DMS153 (cell line): ENCODE measurements at regions not wholly inside any gene's neighbourhood (a gene's known extent, or its start where the extent isn't known, plus 50 kb on each side); places are given as distances from the start of the nearest gene placed in this dataset.

Experiments used
- DNase-seq: peaks from one replicate; lab custom pipeline; 2025; lab: John Stamatoyannopoulos, UW

DNA sequence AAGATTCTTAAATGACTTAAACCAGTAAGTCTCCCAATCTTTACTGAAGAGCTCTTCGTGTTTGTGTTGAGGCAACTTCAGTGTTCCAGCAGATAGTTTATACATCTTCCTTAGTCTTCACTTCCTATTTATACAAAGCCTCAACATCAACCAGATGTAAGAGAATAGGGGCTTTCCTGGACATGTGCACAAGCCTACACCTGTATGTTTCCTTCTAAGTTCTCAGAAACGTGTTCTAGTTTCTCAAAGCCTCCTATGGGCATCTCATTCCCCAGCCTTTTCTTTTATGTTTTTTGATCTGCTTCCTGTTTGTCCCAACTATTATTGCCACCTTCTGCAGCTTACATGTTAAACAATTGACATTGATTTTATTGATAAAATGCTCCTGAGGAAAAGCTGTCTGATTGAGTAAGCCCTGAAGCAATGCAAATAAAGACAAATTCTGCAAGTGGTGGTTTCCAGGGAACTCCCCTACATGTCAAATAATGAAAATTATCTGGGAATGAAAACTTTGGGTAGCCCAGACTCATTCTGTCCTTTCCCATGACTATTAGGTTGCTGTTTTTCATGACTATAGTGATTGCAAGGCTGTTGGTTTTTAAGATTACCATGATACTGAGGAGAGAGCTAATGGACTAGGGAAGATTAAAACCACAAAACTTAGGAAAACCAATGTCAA, 663.3 kb upstream of the ACVR2A start:
- no peak for DNase-seq

DNA sequence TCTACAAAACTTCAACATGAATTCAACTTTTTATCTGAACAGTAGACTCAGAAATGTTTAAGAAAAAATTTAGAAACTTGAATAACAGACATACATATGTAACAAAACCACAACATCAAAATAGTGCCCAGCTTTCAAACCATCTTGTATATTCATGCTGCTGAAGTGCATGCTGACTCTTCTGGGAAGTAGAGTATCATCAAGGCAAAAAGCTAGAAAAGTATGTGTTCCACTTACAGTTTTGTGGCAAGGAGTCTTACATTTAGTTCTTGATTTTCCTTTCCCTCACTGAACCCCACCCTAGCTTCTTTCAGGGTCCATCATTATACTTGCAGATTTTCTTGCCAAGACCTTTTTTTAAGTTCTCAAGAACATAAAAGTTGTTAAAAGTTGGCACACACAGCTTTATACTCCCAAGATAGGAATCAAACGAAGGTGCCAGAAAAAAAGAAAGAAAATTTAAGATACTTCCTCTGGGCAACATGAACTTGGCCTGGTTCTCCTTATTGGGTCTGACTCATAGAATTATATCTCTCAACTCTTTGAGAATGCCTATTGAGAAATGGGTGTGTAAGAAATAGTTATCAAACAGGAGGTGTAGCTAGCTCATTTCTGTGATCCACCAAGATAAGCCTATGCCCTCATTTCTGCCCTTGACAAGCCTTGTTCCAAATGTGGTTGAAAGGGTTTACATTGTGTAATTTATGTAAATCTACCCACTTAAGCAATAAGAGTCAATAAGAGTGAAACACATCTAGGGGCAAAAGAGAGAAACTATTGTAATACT, 667.6 kb upstream of the ACVR2A start:
- no peak for DNase-seq

DNA sequence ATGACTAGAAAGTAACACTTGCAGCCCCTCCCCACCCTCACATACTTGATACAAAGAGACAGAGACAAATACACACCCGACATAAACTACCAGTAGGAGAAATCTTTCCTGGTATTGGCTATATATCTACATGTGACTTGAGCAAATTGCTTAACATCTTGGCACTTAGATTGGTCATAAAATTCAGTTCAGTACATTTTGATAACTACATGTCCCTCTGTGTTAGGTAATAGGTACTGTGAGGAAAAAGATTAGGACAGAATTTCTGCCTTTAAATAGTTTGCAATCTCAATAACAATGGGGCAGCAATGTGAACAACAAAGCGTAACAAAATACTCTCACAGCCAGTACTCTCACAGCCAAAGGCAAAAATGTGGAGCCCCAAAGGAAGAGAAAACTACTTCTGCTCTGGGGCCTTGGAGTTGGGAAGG, 670.0 kb upstream of the ACVR2A start:
- DNase-seq, result no peak

DNA sequence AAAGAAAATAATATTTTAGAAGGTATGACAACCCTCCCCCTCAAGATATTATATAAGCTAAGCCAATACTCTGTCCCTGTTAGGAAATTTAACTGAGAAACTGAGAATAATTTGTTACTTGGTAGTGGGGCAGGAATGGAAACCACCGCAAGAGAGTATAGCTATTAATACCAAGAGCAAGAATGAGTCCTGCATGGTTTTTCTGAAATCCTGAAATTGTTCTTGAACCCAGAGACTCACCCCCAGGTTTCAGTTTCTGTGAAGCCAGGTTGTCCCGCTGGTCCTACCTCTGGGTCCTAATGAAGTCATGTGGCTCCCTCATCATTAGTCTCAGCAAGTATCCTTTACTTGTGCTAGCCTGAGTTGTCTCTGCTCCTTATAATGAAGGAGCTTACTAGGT, 671.0 kb upstream of the ACVR2A start:
- no peak for DNase-seq

DNA sequence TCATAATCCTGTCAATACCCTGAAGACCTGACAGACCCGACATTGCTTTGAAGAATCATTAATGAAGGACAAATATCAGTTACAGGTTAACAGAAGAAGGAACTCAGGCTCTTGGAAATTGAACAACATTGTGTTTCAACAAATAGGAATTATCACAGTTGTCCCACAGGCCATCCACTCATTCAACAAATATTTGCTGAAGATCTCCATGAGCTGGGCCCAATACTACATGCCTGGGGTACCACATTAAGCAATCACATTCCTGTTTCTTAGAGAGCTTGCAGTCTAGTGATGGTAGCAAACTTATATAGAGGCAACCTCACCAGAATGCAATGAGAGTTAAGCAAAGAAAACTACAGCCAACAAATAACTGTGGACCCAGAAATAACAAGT, 671.6 kb upstream of the ACVR2A start:
- no peak for DNase-seq

DNA sequence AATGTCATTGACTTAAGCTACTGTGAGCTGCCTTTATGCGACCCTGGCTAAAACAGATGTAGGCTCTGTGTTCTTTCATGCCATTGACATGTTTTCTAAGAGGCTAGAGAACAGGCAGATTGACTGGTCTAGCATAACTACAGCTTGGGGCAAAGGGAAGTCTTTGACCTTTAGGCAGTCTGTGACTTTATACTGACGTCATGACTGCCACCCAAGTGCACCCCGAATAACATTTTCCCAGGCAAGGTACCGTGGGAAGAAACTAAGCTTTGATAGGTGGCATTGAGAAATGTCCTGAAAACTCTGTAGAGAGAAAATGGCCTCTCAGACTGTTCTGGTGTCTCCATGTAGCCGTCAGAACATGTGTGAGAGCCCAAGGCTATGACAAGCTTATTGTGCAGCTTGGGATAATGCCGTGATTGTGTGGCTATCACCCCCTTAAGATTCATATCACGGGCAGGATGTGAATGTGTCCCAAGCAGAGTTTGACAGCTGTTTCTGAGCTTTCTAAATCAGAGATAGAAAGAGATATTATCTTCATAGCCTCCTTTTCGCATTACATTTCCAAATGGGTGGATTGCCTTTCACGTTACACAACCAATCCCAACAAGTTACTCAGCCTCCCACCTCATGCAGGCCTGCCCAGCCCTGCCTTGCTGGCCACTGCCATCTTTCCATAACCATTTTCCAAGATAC, 672.2 kb upstream of the ACVR2A start:
- no peak for DNase-seq

DNA sequence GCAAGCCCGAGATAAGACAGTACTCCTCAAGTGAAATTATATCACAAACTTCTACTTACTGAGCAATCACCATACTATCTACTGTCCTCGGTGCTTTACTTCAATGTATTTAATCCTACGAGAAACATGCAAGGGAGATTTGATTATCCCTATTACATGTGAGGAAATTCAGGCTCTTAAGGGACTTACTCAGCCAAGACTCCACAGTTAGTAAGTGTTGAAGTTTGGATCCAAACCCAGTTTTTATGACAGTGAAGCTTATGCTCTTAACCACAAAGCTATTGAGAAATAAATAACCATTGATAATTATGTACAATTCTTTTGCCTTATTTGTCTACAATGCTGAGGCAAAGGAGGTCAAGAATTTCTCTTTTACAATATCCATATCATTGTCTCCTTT, 672.9 kb upstream of the ACVR2A start:
- DNase-seq, result no peak

DNA sequence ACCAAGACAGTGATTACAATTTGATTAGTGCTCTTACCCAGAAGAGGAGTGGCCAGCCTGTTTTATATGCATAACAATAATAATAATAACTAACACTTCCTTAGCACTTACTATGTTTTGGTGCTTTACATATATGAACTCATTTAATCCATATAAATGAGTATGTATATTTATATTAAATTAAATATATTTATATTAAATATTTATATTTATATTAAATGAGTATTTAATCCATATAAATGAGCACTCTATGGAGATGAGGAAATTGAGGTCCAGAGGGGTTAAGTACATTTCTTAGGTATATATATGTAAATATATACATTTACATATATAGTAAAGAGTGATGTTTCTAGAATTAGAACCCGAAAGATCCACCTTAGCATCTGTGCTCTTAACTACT, 673.9 kb upstream of the ACVR2A start:
- DNase-seq, result no peak

DNA sequence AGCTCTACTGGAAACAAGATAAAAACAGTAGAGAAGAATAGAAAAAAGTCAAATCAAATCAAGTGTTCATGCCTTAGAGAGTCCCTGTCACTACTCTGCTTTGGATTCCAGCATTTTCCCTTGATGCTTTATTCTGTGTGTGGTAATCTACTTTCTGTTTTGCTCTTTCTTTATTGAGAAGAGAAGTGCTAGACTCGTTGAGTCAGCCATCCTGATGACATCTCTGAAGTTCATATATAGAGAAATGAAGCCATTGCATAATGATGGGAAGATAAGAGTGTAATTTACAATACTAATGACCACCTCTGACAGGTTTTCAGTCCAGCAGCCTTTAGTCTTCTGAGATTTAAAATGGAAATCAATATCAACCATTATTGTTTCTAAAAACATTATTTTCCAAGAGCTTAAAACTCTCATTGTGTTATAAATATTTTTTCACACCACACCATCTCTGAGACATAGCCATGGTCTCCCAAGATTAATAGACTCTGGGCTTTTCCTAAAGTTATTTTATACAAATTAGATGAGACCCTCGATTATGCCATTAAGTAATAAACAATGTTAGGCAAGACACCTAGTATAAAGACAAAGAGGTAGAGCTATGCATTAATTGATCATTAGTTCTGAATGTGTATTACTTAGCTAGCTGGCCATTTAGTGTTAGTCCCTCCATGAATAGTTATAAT, 679.0 kb upstream of the ACVR2A start:
- no peak for DNase-seq

DNA sequence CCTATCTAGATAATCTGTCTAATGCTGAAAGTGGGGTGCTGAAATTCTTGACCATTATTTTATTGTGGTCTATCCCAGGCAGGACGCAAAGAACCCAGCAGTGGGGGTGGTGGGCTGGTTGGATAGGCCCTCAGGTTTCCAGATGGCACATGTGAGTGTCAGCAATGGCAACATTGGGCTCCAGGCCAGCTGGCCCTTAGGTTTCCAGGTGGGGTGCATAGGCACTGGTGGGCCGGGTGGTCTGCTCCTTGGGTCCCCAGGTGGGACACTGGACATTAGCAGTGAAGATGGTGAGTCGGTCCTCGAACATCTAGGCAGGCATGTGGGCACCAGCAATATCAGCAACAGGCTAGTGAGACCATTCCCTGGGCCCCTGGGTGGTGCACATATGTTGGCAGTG, 680.3 kb upstream of the ACVR2A start:
- DNase-seq, result no peak

DNA sequence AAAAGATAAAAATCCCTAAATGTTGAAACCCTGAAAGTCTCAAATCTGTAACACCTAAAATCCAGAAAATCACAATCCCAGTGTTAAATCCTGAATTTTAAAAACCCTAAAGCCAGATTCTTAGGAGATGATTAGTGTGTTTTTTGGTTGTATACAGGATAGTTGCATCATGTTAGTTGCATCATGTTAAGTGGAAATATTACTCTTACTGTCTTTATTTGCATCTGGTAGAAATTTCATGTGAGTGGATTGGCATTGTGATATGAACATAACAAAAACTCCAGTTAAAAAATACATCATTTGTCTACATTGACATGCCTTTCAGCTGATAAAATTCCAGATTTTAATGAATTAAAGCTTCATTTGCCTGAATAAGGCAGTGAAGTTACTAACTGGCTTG, 683.1 kb upstream of the ACVR2A start:
- no peak for DNase-seq

DNA sequence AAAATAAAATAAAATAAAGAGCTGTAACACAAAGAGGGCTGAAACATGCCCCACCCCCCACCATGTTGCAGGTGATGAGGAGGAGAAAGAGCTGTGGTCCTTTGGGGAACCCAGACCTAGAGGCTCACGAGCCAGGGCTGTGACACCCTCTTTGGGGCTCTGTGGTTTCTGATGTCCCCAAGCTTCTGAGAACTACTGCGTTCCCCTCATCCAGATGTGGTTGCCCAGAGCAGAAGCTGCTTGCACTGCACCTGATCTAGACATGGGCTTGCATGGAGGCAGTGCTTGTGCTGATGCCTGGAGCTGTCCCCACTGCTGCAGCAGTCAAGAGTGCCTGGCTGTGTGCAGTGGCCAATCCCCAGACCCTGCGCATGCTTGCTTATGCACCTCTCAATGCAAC, 687.9 kb upstream of the ACVR2A start:
- DNase-seq, result no peak

DNA sequence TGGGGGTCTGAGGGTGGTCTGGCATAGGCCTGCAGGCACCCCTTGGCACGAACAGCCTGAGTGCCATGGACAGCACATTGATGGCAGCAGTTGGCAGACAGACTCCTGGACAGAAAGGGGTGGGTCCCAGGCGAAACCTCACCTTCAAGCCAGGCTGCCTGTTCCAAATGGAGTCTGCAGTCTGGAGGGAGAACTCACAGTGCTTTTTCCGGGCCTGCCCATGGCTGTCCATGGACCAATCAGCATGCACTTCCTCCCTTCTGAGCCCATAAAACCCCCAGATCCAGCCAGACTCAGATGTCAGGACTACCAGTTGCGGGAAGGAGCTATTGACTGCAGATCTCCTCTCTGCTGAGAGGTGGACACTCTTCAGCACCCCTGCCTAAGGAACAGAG, 694.6 kb upstream of the ACVR2A start:
- no peak for DNase-seq

DNA sequence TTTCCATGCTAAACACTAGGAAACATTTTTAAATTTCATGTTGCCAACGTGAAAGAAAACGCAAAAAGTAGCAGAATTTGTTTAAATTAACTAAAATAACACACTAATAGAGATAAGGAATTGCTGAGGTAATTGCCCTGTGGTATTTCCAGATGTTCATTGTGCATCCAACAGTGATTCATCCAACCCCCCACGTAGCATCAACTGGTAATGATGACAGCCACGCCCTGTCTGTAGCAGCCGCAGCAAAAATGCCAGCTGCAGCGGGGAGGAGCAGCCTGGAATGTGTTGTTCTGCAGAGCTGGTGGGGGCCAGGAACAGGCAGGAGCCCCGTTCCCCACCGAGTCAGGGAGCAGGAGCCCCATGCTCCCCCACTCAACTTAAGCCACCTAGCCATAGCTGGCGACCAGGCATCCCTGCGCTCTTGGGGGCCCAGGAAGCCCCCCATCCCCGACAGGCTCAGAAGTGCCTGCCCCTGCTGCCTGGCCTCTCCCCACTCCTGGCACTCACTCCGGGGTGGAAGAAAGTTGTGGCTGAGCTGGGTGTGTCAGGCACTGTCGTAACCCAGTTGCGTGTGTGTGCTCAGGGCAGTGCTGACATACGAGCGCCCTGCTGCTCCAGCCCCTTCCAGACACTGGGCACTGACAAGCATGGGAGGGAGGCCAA, 695.1 kb upstream of the ACVR2A start:
- DNase-seq, result no peak

DNA sequence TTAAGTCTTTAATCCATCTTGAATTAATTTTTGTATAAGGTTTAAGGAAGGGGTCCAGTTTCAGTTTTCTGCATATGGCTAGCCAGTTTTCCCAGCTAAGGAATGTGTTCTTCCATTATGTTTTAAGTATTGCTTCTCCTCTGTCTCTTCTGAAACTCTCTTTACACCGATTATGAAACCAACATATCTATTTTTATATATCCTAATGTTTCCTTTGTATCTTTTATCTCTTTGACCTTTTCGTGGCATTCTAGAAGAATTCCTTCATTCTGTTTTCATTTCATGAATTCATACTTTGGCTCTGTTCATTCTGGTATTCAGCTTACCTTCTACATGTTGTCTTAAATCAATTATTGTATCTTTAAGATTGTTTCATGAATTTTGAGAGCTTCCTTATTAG, 697.0 kb upstream of the ACVR2A start:
- no peak for DNase-seq

DNA sequence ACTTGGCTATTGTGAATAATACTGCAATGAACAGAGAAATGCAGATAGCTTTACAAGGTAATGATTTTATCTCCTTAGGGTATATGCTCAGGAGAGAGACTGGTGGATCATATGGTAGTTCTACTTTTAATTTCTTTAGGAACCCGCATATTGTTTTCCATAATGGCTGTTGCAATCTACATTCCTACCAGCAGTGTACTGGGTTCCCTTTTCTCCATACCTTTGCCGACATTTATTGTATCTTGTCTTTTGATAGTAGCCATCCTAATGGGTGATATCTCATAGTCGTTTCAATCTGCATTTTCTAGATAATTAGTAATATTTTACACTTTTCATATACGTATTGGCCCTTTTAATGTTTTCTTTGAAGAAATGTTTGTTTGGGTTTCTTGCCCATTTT, 702.9 kb upstream of the ACVR2A start:
- DNase-seq, result no peak

DNA sequence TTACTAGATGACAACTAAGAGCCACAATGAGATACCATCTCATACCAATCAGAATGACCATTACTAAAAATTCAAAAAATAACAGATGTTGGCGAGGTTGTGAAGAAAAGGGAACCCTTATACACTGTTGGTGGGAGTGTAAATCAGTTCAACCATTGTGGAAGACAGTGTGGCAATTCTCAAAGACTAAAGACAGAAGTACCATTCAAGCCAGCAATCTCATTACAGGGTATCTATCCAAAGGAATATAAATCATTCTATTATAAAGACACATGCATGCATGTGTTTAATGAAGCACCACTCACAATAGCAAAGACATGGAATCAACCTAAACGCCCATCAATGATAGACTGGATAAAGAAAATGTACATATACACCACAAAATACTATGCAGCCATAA, 705.1 kb upstream of the ACVR2A start:
- DNase-seq, result peak; percentile 46

DNA sequence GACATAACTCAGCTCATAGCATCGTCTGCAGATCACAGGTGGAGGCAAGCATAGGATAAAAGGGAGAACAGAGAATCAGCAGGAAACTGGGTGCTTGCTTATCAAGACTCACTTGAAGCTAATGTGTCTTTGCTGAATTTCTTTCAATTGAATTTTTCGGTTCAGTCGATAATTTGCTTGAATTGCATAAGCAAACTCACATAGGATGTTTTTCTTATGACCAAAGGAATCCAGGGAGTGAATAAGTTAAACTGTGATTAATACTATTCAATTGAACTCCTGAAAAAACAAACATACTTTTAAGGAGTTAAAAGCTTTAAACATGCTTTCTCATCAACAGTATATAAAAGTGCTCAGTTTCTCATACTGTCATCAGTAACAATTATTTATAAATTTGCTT, 707.1 kb upstream of the ACVR2A start:
- DNase-seq, result no peak

DNA sequence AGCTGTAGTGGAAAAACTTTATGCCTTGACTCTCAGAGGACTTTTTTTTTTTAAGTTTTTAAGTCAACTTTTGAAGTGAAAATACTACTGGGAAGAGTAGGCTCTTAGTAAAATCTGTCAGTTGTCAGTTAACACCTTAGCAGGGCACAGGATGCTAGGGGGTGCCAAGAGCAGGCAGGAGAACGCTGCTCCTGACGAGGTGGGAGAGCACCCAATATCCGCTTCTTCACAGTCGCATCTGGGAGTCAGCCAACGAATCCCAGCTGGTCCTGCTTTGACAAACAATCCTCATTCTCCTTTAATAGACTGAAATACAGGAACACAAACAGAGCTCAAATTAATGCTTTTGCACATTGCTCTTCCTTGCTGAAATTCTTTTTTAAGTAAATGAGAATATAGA, 709.5 kb upstream of the ACVR2A start:
- DNase-seq, result peak; percentile 69

DNA sequence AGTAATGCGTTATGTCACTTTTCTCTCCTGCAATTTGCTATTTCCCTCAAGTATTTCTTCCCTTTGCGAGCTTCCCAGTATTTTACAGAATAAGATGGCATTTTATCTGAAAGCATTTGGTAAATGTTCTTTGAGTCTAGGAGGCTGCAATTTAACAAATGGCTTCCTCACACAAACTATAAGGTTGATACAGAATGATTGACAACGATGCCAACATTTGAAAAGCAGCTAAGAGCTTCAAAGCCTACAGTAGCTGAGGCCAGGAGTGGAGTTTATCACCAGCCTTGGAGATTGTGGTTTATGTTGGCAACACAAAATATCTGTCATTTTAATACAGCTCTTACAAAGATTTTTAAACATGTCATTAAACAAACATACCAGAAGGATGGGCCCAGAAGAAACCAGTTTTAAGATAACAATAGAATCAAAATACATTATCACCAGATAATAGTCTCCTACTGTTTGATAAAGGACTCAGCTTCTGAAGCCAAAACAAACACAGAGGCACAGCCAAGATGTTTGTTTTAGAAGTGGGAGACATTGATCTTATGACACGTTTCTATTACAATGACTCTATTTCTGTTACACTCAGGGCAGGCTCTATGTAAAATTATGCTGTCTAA, 711.4 kb upstream of the ACVR2A start:
- DNase-seq, result peak; percentile 68

DNA sequence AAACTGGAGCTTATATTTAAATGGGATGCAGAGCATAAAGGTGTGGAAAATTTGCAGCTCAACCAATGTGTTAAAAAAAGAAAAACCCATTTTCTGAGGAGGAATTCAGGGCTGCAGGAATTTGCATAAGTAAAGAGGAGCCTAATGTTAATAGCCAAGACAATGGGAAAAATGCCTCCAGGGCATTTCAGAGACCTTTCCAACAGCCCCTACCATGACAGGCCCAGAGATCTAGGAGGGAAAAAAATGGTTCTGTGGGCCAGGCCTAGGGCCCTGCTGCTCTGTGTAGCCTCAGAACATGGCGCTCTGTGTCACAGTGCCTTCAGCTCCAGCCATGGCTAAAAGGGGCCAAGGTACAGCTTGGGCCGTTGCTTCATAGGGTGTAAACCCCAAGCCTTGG, 719.7 kb upstream of the ACVR2A start:
- DNase-seq, result no peak

DNA sequence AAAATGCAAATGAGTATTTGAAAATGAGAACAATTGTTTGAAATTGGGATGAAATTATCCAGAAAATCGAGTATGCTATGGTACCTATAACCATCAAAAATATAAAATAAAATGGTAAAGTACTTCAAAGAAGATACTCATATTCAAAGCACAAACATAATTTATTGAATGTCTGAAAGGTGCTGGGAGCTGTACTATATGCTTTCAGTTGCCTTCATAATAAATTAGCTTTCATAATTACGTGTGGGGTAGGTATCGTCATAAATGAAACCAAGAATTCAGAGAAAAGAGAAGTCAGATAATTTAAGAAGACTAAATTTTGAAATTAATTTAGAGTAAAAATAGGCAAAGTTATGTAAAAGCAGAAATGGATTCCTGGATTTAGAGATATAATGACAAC, 721.9 kb upstream of the ACVR2A start:
- no peak for DNase-seq
